ENCODE measurements at regions not wholly inside any gene's neighbourhood (a gene's known extent, or its start where the extent isn't known, plus 50 kb on each side); places are given as distances from the start of the nearest gene placed in this dataset. TPM values are rescaled to one million over a fixed set of nuclear protein-coding genes. Genes with fewer than 3 reads are reported as not detected.
"Not testable (repeated sequence)": the region's sequence is repeated elsewhere in the genome, so short reads cannot be mapped to it uniquely, and the experiment has no call there.

DNA sequence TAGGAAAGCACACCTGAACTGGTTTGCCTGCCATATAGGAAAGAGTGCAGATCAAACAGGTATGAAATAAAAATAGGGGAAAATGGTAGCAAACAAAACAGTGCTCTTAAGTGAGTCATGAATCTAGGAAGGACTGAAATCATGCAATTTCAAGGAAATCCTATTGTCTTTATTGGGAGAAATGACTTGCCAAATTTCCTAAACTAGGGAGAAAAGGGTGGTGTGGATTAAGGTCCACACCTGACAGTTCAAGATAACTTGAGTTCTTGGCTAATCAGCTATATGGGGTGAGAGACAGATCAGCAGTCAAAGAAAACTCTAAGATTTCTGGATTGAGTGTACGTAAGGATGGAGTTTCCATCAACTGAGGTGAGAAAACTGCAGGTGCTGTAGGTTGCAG lies 101.1 kb downstream of the PRKAB2 start:
- DNase-seq (ENCODE audit: low read depth), result no peak

DNA sequence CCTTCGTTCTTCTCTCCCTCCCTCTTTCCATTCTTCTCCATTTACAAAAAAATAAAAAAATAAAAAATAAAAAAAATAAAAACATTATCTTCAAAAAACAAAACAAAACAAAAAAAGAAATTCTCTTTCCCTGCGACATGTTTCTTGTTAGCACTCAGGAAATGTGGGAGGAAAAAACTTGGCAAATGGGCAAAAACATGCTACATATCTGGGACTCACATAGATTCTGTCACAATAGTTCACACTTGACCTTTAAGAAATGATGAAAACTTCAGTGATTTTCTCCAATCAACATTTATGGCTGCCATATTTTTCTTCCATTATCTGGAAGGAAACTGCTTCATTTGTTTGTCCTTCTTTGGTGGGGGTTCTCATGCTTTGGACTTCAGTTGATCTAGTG lies 109.3 kb downstream of the PRKAB2 start:
- no peak for DNase-seq (ENCODE audit: low read depth)

DNA sequence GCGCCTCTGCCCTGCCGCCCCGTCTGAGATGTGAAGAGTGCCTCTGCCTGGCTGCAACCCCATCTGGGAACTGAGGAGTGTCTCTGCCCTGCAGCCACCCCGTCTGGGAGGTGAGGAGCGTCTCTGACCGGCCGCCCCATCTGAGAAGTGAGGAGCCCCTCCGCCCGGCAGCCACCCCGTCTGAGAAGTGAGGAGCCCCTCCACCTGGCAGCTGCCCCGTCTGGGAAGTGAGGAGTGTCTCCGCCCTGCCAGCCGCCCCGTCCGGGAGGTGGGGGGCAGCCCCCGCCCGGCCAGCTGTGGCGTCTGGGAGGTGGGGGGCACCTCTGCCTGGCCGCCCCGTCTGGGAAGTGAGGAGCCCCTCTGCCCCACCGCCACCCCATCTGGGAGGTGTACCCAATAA lies 110.4 kb downstream of the PRKAB2 start:
- not testable (repeated sequence) for DNase-seq (ENCODE audit: low read depth)

DNA sequence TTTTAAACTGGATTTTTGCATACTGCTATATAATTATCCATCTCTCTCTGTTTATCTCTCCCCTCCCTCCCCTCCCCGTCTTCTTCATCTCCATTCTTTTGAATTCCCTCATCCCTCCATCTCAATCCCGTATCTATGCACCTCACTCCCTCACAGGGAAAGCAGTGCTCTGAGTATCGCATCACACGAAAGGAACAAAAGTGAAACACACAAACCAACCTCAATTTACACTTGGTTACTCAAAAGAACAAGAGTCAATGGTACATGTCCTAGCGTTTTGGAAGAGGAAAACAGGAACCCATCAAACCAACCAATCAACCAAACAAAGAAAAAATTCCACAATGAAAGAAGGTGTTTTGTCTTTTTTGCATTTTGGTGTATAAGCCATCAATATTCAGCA lies 115.1 kb downstream of the NBPF12 start:
- no peak for DNase-seq (ENCODE audit: low read depth)

DNA sequence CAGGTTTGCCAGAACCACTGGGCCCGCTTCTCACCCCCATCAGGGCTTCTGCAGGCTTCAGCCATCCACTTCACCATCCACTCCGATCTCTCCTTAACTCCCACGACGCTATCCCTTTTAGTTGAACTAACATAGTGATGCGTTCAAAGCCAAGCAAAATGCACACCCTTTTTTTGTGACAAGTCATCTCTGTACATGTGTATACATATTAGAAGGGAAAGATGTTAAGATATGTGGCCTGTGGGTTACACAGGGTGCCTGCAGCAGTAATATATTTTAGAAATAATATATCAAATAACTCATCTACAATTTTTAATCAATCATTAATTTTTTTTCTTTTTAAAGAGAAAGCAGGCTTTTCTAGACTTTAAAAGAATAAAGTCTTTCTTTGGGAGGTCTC lies 114.6 kb downstream of the NBPF12 start:
- no peak for DNase-seq (ENCODE audit: low read depth)

DNA sequence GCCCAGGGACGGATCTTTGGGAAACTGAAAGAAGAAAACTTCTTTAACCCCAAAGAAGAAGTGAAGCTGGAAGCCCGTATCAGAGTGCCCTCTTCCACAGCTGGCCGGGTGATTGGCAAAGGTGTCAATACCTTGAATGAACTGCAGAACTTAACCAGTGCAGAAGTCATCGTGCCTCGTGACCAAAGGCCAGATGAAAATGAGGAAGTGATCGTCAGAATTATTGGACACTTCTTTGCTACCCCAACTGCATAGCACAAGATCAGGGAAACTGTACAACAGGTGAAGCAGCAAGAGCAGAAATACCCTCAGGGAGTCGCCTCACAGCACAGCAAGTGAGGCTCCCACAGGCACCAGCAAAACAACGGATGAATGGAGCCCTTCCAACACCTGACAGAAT lies 114.0 kb downstream of the NBPF12 start:
- no peak for DNase-seq (ENCODE audit: low read depth)

DNA sequence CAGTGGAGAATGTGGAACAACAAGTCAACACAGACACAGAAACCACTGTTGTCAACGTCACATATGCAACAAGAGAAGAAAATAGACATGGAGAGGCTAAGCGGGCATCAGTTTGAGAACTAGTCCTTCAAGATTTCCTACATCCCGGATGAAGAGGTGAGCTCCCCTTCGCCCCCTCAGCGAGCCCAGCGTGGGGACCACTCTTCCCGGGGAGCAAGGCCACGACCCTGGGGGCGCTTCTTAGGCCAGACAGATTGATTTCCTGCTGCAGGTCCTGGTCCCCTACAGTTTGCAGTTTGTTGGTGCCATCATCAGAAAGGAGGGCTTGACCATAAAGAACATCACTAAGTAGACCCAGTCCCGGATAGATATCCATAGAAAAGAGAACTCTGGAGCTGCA lies 113.0 kb downstream of the NBPF12 start:
- DNase-seq (ENCODE audit: low read depth), result no peak

DNA sequence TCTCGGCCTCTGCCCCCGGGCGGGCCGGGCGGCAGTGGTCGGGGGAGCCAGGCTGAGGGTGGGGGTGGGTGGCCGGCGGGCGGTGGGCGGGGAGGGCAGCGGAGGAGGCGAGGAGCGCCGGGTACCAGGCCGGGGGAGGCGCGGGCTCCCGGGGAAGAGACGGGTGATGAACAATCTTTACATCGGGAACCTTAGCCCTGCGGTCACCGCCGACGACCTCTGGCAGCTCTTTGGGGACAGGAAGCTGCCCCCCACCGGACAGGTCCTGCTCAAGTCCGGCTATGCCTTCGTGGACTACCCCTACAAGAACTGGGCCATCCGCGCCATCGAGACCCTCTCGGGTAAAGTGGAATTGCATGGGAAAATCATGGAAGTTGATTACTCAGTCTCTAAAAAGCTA lies 112.5 kb downstream of the NBPF12 start:
- no peak for DNase-seq (ENCODE audit: low read depth)

DNA sequence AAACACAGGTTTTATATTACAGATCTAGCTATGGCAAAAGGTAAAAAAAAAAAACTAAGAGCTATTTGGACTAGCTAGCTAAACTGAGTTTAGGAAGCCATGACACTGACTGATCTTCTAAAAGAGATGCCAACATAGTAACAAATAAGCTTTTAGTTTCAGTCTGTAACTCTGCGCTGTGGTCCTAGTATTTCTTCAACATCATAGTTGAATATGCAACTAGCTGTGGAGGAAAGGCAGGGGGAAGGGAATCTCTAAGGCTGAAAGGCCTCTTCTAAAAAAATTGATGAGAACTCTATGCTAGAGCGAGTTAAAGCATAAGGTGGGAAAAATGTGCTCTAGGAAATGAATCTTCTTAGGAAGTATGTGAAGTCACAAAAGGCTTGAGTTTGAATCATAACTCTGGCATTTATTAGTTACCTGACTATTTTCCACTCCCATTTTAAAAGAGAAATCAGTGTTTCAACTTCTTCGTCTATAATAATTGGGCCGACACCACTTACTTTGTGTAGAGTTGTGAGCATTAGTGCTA lies 108.8 kb downstream of the NBPF12 start:
- DNase-seq (ENCODE audit: low read depth), result peak; percentile 12

DNA sequence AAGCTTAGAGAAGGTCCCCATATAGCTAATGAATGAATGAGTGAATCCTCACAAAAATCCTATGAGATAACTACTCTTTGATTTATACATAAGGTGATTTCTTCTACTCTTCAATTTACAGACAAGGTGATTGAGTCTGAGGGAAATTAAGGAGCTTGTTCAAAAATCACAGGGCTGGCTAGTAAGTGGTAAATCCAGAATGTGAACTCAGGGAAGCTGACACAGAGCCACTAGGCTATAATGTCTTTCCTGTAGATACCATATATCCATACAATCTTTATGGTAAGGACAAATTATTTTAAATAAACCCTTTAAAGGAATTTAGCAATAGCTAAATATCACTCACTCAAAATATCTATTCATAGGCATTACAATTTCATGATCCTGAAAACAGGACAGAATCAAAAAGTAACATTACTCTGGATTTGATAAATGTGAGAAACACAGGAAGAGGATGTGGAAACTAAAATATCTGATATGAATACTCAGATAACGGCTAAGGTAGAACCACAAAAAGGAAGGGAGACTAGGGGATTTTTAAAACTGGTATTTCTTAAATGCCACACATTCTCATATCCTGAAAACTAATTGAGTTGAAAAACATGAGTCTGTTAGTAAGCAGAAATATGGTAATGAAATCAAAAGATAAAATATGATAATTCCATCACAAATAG lies 108.2 kb downstream of the NBPF12 start:
- no peak for DNase-seq (ENCODE audit: low read depth)

Small RNAs in the stretch of these regions (small RNA-seq; reads per million reads assigned to genes)
- not detected for gene RNU1-151P
